Body of pancreas (tissue), 4 donors: ENCODE measurements at regions not wholly inside any gene's neighbourhood (a gene's known extent, or its start where the extent isn't known, plus 50 kb on each side); places are given as distances from the start of the nearest gene placed in this dataset.

Experiments
- POLR2A ChIP-seq, 3 donors: fragments of 450-650 bp; IDR thresholded peaks; one replicate each; pipeline ENCODE4 v1.6.1; 2016; ENCODE audit warnings: antibody characterized with exemption in 3 of 3, mild to moderate bottlenecking in 2 of 3
- TF ChIP-seq, protein P1 (sequence below), 7 experiments: fragments of 450-650 bp in 4 of 7; fragments of 200-600 bp in 3 of 7; sonication (generic) in 3 of 7; IDR thresholded peaks; one replicate each; pipeline ENCODE4 v1.5.1; 2016 to 2019; ENCODE audit warnings: antibody characterized with exemption in 7 of 7

DNA sequence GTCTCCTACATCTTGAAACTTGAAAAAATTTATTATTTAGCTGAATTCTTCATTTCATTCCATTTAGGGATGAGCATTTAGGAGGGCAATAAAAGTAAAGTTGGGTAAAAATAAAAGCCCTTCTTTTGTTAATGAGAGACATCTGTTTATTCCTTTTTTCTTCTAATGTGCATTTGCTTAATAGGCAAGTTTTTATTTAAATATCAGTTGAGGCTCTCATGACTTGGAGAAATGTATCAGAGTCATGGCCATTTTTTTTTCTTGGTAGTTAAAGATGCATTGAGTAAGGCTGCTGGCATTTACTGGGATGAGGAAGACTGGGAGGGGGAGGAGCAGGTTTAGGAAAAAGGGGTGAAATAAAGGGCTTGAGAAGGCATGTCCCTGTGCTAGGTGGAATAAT is 609.9 kb upstream of the TMEM132C start:
- TF ChIP-seq, protein P1, sequence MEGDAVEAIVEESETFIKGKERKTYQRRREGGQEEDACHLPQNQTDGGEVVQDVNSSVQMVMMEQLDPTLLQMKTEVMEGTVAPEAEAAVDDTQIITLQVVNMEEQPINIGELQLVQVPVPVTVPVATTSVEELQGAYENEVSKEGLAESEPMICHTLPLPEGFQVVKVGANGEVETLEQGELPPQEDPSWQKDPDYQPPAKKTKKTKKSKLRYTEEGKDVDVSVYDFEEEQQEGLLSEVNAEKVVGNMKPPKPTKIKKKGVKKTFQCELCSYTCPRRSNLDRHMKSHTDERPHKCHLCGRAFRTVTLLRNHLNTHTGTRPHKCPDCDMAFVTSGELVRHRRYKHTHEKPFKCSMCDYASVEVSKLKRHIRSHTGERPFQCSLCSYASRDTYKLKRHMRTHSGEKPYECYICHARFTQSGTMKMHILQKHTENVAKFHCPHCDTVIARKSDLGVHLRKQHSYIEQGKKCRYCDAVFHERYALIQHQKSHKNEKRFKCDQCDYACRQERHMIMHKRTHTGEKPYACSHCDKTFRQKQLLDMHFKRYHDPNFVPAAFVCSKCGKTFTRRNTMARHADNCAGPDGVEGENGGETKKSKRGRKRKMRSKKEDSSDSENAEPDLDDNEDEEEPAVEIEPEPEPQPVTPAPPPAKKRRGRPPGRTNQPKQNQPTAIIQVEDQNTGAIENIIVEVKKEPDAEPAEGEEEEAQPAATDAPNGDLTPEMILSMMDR (IDR thresholded peaks at IDR 0.05), result no peak
- TF ChIP-seq POLR2A (IDR thresholded peaks at IDR 0.05), result no peak
